Activated CD8-positive, alpha-beta memory T cell treated with anti-CD3 and anti-CD28 coated beads for 48 hours (primary cell): ENCODE measurements at regions not wholly inside any gene's neighbourhood (a gene's known extent, or its start where the extent isn't known, plus 50 kb on each side); places are given as distances from the start of the nearest gene placed in this dataset.
"Not testable (repeated sequence)": the region's sequence is repeated elsewhere in the genome, so short reads cannot be mapped to it uniquely, and the experiment has no call there.

ENCODE experiments used
- DNase-seq, 3 experiments: peaks; one replicate each; pipeline ENCODE4 v3.0.0-alpha.2; 2020; ENCODE audit warnings: low read depth in 2 of 3, low spot score in 2 of 3

DNA sequence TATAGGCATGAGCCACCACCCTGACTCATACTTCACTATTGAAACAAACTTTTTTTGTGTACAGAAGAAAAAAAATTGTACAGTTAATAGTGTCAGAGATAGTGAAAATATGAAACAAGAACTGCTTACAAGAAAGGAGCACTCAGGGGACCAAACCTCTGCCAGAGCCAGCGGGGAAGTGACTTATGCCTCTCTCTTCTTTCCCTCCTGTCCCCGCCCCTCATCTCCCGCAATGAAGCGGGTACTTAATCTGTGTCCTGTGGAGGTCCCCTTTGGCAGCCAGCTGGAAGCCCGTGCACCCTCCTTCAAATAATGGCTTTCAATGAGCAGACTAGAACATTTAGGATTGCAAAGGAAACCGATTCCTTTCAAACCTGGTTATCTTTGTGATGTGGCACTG is 51.5 kb downstream of the PPIAL4A start:
- DNase-seq, result not testable (repeated sequence)

DNA sequence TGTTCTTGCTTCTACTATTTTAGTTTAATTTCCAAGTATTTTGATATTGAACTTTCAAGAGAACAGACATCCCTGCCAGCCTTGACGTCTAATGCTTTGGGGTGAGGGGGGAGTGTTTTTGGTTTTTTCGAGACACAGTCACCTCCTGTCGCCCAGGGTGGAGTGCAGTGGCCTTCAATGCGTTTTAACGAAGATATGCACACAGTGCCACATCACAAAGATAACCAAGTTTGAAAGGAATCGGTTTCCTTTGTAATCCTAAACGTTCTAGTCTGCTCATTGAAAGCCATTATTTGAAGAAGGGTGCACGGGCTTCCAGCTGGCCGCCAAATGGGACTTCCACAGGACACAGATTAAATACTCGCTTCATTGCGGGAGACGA is 52.3 kb downstream of the PPIAL4A start:
- DNase-seq, result not testable (repeated sequence)

DNA sequence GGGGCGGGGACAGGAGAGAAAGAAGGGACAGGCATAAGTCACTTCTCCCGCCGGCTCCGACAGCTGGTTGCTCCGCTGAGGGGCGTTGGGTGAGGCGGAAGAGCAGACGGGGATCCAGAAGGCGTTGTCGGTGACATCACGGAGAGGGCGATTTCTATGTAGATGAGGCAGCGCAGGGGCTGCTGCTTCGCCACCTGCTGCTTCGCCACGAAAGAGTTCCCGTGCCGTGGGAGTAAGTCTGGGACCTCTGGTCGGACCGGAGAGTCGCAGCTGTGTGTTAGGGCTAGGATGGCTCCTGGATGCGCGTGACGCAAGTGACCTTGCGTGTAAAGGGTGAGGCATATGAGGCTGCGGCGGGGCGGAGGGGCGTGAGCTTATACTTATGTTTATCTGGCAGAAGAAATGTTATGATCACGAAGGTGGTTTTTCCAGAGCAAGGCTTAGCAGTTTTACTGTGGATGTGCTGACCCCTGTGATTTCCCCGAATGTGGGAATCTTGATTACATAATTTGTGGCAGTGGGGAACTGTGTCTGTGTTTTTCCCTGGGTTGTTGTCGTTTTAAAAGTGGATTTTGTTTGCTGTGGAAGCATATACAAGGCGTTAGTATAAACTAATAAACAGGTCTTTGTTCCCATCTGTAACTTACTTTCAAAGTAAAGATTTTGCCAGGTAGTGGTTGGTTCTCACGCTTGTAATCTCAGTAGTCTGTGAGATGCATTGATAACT is 52.8 kb downstream of the PPIAL4A start:
- peak; percentile 60 to 83 (median 70) for DNase-seq

DNA sequence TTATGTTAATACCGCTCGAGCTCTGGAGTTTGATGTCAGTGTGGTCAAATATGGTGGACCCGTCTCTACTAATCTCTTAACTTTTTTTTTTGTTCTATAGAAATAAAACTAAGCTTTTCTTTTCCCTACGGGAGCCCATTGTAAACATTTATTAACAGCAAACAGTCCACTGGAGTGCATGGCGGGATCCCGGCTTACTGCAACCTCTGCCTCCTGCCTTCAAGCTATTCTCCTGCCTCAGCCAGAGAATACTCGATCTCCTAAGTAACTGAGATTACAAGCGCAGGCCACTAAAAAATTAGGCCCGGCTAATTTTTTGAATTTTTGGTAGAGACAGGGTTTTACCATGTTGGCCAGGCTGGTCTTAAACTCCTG is 53.4 kb downstream of the PPIAL4A start:
- not testable (repeated sequence) for DNase-seq

DNA sequence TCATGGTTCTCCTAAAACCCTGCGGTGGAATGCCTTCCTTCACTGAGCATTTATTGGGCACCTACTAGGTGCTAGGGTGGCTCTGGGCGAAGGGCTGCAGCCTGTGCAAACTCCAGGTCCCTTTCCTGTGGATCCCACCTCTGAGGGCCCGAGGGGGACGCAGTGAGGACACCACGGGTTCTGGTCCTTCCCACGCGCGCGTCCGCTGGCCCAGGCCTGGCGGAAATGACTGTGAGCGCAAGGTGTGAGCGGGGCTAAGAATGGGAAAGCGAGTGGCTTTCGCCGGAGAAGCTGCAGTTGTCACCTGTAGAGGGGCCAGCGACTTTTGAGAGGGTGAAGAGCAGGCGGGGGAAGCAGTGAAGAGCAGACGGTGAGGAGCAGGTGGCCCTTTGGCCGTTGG is 55.1 kb downstream of the PPIAL4A start:
- DNase-seq, result not testable (repeated sequence)

DNA sequence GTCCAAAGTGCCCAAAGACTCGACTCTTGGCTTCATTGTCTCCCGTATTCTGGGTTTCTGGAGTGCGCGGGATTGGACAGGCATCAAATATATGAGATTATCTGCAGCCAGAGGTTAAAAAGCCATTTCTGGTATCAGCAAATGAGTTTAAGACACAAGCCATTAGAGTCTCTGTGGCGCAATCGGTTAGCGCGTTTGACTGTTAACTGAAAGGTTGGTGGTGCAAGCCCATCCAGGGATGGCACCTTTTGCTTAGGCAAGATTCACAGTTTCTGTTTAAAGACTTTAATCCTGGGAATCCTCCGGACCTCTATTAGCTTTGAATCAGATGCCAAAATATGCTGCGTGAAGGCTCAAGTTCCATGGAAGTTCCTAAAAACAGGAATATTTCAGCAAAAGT is 55.6 kb downstream of the PPIAL4A start:
- DNase-seq, result not testable (repeated sequence)

DNA sequence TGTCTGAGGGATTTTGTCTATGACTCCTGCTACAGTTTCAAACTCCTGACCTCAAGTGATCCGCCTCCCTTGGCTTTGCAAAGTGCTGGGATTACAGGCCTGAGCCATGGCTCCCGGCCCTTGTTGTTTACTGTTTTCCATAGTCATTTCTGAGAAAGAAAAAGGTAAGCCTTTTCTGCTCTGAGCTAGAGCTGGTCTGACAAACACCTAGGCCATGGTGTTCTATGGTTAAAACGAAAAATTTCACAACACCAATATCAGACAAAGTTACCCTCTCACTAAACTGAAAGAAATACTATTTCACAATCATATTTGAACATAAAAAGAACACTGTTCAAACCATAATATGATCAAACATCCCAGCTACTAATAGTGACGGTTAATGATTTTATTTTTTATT is 57.5 kb downstream of the PPIAL4A start:
- not testable (repeated sequence) for DNase-seq

DNA sequence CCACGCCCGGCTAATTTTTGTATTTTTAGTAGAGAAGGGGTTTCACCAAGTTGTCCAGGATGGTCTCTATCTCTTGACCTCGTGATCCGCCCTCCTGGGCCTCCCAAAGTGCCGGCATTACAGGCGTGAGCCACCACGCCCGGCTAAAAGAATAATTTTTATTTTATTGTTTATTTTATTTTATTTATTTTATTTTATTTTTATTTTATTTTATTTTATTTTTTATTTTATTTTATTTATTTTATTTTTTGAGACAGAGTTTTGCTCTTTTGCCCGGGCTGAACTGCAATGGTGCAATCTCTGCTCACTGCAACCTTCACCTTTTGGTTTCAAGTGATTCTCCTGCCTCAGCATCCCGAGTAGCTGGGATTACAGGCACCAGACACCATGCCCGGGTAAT is 60.2 kb downstream of the PPIAL4A start:
- not testable (repeated sequence) for DNase-seq

DNA sequence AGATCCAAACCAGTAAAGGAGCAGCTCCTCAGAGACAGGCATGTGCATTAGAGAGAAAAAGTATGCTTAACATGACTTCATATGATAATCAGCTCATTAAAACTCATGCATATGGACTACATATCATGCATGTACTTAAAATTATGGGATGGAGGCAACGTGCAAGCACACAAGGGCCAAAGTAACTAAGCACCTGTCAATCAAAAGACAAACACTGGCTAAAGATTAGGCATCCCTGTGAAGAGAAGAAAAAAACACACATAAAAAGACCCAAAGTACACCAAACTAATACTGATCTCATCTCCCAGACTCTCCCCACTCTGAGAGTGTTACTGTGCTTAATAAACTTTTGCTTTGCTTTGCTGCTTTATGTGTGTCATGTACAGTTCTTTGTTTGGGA is 61.1 kb downstream of the PPIAL4A start:
- DNase-seq, result not testable (repeated sequence)

DNA sequence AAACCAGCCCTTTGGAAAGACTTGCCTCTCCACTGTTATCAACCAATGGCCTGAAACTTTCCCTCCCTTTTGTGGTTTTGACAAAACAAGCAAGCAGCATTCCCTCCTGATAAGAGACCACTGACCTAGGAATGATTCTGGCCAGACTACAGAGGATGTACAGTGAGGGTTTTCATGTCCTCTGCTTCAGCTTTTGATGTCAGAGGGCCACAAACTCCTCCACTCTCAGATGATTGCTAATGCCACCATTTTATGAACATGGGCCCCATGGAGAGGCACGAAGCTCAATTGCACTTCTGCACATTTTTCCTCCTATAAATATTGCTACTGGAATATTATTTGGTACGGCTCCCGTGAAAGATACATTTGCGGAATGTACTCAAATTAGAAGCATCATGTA is 61.5 kb downstream of the PPIAL4A start:
- DNase-seq, result not testable (repeated sequence)

DNA sequence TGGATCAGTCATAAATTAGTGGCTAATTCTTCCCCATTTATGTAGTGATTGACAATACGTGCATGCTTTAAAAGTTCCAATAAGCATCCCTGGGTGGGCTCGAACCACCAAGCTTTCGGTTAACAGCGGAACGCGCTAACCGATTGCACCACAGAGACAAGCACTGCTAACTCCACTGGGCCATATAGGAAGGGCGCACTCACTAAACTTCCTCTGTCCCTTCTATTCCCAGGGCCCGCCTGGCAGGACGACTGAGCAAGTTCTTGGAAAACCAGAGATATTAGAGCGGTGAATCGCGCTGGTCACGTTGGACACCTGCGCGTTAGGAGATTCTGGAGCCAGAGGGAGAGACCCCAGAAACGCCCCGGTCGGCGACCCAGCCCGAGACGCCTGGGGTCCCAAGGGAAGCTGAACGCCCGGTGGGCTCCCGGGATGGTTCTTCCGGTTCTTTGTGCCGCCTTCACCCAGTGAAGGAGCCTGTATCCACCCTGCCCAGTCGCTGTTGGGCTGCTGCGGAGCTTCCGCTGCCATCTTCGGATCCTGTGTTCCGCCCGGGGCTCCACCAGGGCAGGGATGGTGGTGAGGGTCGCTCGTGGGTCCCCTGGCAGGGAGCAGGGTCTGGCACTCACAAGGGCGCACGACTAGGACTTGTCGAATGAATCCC is 62.8 kb downstream of the PPIAL4A start:
- not testable (repeated sequence) for DNase-seq

DNA sequence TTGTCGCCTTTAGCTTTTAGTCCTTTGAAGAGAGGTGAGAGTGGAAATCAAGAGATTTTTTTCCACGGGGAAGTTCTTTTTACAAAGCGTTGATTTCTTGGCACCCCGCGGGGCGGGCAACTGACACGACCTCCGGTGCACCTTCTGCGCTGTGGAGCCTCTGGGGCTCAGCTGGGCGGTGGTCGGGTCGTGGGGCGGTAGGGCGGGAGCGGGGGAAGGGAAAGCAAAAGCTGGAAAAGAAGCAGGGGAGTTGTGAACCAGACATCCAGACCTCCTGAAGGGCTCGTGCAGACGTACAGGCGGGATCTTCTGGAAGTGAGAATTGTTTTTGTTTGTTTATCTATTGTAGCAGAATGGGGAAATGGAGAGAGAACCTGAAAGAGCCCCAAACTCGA is 63.3 kb downstream of the PPIAL4A start:
- DNase-seq, result not testable (repeated sequence)

DNA sequence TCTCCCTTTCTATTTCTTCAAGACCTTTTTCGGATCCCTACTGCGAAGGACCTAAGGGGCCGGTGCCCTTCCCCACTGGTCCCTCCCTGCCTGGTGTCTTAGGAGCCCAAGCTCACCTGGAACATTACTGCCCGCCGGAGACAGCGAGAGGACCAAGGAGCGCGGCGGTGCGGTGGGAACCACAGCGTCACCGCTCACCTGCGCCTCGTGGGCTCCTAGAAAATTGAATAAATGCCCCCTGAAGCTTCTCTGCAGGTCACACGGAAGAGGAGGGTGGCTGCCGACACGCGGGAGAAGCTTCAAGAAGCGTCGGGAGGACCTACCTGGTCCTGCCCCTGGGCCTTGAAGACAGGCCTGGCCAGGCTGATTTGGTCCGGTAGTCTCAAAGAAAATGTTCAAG is 65.2 kb downstream of the PPIAL4A start:
- no peak for DNase-seq

DNA sequence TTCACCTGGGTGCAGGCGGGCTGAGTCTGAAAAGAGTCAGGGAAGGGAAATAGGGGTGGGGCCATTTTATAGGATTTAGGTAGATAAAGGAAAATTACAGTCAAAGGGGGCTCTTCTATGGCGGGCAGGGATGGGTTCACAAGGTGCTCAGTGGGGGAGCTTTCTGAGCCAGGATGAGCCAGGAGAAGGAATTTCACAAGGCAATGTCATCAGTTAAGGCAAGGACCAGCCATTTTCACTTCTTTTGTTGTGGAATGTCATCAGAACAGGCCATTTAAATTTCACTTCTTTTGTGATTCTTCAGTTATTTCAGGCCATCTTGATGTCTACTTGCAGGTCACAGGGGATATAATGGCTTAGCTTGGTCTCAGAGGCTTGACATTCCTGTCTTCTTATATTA is 66.4 kb downstream of the PPIAL4A start:
- DNase-seq, result not testable (repeated sequence)

DNA sequence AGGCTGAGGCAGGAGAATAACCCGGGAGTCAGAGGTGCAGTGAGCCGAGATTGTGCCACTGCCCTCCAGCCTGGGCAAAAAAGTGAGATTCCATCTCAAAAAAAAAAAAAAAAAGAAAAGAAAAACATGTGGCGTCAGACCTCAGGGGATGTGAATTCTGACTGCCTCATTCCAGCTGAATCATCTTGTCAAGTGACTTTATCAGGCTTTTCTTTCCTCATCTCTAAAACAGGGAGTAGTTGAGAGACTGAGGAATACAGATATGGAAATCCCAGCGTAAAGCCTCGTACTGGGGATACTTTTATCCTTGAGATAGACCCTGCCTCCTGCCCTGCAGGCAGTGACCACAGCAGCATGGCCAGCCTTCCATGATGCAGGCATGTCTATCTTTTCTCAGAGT is 76.4 kb downstream of the PPIAL4A start:
- DNase-seq, result not testable (repeated sequence)

DNA sequence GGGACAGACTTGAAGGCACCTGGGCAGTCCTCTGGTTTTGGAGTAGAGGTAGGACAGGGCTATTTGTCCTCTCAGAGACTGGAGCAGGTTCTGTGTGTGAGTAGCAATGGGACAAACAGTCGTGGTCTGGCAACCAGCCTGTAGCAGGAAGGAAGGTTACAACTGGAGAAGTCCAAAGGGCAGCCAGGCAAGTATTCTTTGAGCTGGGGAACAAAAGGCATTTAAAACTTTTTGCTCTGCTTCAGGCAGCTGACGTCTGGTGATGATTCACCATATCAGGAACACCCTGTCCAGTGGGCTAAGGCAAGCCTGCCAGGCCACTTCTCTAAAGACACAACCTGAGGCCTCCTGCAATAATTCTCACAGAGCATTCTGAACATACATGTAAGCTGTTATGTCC is 83.3 kb downstream of the PPIAL4A start:
- not testable (repeated sequence) for DNase-seq

DNA sequence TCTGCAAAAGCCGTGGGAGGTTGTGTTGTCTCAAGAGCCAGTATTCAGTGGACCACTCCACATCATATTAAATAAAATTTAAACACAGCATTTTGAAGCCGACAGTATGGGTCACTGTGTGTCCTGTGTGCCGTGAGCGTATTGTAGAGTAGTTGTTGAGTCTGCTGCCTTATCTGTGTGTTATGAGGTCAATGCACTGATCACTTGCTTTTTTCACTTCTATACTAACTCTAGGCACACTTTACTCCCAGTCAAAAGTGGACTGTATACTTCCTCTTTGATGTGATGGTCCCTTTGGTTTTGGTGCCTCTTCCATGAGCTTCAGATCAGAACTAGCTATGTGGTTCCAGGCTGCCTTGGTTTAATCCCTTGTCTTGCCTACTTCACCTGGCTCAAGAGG is 84.3 kb downstream of the PPIAL4A start:
- DNase-seq, result not testable (repeated sequence)

DNA sequence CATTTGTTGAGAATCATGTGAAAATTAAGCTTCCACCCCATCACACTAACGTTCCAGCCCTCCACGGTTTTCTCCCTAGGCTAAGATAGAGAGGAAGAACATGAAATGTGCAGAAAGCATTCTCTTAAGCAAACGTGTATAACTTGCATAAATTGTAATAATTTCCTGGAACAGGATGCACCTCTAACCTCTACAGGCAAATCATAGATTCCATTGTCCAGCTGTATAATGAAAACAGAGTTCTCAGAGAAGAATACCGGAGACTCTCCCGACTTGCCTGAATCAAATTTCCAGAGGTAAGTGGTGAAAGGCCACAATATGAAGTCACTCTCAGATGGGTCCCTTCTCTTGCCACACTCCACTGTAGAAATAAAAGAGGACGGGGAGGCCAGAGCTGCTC is 87.7 kb downstream of the PPIAL4A start:
- DNase-seq, result not testable (repeated sequence)

DNA sequence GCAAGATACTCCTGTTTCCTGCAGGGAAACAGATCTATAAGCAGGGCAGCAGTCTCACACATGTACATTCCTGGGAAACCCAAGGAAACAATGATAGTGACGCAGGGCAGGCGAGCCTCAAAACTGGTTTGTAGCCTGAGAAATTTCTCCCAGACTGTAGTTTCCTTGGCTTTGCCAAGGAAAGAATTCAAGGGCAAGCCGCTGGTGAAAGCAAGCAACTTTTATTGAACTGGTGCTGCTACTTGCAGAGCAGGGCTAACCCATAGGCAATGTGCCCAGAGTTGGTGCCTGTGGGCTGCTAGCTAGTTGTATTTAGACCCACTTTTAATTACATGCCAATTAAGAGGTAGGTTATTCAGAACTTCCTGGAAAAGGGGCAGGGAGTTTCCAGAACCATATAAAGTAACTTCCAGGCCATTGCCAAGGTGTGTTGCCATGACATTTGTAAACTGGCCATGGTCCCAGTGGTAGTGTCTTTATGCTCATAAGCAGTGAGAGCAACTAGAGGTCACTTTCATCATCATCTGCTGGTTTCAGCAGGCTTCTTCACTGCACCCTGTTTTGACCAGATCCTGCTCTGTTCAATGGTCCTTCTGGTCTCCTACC is 92.0 kb downstream of the PPIAL4A start:
- not testable (repeated sequence) for DNase-seq

DNA sequence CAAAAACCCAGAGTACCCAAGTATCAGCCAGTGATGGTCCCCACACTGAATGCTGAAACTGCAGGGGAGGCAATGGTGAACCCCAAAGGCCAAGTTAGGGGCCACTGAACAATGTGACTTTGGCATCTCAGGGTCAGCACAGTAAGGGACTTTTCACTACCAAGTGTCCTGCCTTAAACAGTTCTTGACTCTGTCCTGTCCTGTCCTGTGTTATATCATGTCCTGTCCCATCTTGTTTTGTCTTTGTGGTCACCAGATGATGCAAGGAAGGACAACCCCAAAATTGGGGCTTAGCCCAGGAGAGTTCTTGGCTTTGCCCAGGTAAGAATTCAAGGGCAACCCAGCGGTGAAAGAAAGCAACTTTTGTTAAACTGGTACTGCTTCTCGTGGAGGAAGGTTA is 105.0 kb downstream of the PPIAL4A start:
- not testable (repeated sequence) for DNase-seq

DNA sequence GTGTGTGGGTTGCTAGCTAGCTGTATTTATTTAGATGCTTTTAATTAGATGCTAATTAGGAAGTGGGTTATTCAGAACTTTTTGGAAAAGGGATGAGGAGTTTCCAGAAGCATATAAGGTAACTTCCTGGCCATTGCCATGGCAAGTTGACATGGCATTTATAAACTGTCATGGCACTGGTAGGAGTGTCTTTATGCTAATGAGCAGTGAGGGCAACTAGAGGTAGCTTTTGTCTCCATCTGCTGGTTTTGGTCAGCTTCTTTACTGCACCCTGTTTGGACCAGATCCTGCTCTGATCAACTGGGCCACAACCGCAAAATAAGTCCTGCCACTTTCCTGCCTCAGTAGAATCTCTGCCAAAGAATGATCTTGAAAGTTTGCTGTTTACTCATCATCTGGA is 105.5 kb downstream of the PPIAL4A start:
- not testable (repeated sequence) for DNase-seq

DNA sequence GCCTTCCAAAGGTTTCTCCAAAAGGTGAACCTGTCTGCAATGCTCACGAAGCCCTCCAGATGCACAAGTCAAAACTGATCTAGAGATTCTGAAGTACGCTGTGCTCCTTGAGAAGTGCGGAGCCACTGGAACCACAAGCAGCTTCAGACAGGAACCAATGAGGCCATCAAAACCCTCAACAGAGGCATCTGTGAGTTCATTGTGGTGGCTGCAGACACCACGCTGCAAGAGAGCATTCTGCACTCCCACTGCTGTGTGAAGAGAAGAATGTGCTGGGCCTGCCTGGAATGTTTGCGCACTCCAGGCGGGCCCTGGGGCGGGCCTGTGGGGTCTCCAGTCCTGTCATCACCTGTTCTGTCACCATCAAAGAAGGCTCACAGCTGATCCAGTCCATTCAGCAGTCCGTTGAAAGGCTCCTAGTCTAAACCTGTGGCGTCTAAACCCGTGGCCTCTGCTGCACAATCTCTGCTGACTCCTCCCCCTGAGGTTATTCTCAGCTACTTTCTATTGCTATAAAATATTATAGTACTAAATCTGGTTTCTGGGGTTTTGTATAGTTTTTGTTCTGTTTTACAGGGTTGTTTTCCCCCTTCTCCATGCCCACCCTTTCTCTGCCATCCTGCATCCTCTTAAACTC is 111.6 kb downstream of the PPIAL4A start:
- DNase-seq, result not testable (repeated sequence)
